NCI-H526 treated with DMSO at 0.1 percent for 48 hours (cell line): ENCODE measurements at regions not wholly inside any gene's neighbourhood (a gene's known extent, or its start where the extent isn't known, plus 50 kb on each side); places are given as distances from the start of the nearest gene placed in this dataset.

Experiments
- DNase-seq: peaks from one replicate; lab custom pipeline; 2025; lab: John Stamatoyannopoulos, UW

DNA sequence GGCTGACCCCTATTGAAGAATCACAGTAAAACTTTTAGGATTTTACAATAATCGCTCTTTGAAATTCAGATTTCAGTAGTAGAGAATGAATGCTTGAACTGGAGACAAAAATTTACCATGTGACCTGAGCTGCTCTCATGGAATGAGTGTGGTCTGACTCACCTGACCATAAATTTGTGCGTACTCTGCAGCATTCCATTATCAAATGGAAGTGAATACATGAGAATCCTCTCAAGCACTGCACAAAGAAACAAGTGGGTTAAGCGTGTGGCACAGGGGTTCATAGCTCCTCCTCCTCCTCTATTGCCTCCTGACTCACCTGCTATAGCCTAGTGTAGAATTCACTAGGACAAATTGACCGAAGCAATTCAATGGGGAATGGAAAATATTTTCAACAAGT, 269.8 kb upstream of the CDH9 start:
- no peak for DNase-seq

DNA sequence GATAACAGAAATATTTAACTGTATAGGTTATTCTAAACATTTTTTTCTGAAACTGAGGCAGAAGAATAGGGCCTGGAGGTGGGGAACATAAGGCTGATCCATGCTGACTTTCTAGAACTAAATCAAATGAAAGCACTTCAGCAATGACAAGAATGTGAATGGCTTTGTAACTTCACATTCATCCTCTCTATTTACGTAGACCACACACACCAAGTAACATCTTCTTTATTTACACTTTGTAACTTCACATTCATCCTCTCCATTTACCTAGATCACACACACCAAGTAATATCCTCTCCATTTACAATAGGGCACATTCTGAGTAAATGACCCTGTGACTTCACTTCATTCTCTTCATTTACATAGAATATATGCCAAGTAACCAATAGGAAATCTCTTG, 251.8 kb upstream of the CDH9 start:
- DNase-seq: no peak

DNA sequence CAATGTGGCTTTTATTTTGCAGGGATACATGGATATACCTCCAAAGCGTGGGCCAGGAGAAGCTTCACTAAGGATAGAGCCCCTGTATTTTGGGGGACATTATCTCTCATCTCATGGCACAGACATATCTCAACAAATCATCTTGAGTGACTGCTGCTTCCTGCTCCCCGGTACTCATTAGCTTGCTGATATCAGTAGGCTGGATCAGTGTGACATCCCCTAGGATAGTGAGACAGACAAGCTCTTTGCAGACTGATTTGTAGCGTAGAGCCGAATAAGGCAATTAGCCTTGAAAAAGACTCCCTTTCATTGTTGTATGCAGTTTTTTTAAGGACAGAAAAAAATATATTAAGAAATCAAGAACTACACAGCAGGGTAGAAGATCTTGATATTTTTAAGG, 237.7 kb upstream of the CDH9 start:
- DNase-seq: no peak

DNA sequence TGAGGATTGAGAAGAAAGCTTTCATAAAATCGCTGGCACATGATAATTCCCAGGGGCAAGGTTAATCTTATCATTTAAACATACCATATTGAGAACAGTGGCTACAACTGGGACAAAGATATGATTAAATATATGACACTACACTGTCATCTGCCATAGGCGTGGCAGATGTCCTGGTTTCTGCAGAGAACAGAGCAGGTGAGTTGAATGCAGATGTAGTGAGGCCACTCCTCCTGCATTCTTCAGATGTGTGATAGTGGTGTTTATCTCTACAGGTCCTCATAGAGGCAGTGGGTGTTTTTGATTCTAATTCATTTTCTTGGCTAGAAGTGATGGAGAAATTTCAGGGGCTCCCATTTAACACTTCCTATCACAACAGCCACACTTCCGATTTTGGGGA, 237.0 kb upstream of the CDH9 start:
- no peak for DNase-seq

DNA sequence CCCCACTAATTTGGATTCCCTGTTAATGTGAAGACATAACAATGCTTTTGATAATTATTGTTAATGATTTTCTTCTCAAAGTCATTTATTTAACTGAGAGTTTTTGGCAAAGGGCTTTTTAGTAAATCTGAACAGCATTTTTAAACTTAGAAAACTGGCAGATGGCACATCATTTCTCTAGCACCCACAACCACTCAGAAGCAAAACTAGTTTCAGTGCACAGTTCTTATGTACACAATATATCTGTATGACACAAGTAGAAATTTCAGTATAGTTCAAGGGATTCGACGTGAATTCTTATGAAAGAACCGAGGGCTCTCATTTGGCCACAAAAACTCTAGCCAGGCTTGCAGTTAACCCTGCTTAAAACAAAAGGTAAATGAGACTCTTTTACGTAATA, 231.4 kb upstream of the CDH9 start:
- DNase-seq: no peak

DNA sequence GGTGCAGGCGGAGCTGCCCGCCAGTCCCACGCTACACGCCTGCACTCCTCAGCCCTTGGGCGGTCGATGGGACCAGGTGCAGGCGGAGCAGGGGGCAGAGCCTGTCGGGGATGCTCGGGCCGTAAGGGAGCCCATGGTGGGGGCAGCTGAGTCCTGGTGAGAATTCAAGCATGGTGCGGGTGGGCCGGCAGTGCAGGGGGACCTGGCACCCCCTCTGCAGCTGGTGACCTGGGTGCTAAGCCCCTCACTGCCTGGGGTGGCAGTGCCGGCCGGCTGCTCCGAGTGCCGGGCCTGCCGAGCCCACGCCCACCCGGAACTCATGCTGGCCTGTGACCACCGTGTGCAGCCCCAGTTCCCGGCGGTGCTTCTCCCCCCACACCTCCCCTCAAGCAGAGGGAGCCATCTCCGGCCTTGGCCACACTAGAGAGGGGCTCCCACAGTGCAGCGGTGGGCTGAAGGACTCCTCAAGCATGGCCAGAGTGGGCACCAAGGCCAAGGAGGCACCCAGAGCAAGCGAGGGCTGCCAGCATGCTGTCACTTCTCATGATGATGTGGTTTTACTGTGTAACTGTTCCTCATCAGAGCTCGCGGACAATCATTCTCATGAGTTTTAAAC, 228.9 kb upstream of the CDH9 start:
- DNase-seq: no peak

DNA sequence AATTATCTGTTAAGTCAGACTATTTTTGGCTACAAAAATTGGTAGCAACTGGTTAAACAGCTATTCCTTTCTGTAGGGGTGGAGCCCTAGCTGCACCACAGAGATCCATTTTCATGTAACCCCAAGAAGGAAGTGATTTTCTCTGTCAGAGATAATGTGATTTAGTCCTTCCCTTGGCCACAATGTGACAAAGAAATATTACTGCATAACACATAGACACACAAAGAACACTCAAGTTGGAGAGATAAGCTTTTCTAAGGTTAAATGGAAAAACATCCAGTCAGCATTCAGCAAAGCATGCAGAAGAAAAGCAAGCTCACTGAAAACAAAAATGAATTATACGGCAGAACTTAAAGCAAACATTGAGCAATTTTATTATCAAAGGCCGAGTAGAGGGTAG, 227.8 kb upstream of the CDH9 start:
- no peak for DNase-seq

DNA sequence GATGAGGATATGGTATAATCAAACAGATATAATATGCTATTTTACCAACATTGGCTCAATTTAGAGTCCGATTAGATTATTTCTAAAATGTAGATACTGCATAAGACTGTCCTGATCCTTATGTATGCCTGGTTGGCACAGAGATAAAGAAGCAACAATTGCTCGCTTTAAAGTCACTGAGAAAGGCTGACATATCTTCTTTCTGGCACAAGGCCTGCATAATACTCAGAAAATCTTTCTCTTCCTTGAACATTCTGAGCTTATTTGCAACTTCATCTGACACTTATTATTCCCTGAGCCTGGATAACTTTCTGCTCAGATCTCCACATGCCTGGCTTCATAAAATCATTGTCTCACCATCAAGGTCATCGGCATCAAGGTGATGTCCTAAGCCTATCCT, 219.3 kb upstream of the CDH9 start:
- DNase-seq: no peak

DNA sequence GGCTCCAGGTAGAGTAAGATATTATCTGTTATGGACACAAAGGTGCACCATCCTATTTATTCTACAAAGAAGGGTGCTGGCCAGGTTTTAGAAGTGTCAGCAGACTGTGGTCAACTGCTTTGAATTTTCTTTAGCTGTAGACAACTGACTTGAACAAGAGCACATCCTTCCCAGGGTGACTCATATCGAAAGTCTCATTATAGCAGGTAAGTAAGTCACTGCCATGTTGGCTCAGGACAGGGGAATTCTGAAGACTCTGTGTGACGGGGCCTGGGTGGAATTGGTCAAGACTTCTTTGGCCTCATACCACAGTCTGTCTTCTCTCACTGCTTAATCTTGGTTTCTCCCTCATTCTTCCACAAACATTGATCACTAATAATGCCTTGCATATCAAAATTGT, 214.5 kb upstream of the CDH9 start:
- DNase-seq: no peak

DNA sequence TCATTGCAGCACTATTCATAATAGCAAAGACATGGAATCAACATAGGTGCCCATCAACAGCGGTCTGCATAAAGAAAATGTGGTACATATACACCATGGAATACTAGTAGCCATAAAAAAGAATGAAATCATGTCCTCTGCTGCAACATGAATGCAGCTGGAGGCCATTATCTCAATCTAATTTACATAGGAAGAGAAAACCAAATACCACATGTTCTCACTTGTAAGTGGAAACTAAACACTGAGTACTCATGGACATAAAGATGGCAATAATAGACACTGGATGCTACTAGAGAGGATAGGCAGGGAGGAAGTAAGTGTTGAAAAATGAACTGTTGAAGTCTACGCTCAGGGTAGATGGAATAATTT, 203.9 kb upstream of the CDH9 start:
- DNase-seq: peak; percentile 8

DNA sequence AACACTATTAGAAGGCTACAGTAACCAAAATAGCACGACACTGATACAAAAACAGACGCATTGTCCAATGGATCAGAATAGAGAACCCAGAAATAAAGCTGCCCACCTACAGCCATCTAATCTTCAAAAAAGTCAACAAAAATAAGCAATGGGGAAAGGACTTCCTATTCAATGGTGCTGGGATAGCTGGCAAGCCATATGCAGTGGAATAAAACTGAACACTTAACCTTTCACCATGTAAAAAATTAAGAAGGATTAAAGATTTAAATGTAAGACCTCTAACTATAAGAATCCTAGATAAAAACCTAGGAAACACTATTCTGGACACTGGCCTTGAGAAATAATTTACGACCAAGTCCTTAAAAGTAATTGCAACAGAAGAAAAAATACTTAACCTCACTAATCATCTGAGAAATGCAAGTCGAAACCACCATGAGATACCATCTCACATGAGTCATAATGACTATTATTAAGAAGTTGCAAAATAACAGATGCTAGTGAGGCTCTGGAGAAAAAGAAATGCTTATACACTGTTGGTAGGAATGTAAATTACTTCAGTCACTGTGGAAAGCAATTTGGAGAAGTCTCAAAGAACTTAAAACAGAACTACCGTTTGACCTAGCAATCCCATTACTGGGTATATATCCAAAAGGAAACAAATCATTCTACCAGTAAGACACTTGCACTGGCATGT, 203.3 kb upstream of the CDH9 start:
- no peak for DNase-seq

DNA sequence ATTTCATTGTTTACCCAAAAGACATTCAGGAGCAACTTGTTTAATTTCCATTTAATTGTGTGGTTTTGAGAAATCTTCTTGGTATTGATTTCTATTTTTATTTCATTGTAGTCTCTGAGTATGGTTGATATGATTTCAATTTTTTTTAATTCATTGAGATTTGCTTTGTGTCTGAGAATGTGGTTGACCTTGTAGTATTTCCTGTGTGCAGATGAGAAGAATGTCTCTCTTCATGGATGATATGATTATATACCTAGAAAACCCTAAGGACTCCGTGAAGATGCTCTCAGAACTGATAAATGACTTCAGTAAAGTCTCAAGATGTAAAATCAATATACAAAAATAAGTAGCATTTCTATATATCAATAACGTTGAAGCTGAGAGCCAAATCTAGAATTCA, 202.4 kb upstream of the CDH9 start:
- no peak for DNase-seq

DNA sequence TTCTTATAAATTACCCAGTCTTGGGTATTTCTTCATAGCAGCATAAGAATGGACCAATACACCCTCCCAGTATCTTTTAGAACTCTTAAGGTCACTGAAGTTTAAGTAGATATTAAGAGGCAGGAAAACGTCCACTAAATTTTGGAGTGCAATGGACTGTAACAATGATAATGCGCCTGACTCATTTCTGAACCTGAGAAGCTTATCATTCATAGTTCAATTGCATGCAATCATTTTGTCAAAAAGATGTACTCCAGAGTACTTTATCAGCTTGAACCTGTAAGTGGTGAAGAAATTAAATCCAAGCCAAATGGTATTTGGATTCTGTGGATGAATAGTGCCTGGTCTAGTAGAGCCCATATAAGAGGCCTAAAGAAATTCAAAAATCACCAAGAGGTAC, 196.5 kb upstream of the CDH9 start:
- no peak for DNase-seq

DNA sequence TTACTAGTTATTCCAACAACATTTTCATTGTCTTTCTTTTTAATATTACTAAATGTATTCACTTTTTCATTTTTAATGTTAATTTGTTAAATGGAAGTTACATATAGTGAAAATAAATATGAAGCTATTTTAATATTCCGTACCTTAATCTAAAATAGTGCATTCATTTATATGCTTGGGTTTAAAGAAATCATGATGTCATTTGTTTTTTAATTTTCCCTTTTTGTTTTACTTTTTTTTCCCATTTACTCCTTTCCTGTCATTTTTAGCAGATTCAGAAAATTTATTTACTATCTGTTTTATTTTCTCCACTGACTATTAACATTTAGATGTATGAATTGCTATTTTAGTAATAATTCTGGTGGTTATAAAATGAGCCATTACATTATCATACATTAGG, 183.0 kb upstream of the CDH9 start:
- DNase-seq: no peak

DNA sequence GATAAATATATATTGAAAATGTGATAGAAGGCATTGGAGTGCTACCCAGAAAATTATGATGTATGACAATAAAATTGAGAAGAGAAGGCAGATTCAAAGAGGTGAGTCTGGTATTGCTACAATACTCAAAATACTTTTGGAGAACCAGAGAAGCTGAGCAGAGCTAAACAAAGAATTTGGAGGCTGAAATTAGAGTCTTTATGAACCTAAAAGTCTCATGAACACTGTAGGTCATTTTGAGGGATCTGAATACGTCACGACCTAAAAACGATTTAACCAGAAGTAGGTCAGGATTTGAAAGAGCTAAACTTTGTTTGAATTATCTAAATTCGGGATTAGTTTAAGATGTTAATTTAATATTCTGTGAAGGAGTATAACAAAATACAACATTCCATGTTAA, 182.4 kb upstream of the CDH9 start:
- no peak for DNase-seq

DNA sequence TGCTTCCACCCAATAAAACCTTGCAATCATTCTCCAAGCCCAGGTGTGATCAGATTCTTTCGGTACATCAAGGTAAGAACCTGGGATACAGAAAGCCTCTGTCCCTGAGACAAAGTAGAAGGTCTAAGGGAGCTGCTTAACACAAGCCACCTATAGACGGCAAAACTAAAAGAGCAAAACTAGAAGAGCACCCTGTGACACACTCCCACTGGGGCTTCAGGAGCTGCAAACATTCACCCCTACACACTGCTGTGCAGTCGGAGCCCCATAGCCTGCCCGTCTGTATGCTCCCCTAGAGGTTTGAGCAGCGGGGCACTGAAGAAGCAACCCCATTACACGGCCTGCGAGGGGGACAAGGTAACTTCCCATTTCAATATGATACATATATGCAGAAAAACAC, 179.6 kb upstream of the CDH9 start:
- DNase-seq: no peak

DNA sequence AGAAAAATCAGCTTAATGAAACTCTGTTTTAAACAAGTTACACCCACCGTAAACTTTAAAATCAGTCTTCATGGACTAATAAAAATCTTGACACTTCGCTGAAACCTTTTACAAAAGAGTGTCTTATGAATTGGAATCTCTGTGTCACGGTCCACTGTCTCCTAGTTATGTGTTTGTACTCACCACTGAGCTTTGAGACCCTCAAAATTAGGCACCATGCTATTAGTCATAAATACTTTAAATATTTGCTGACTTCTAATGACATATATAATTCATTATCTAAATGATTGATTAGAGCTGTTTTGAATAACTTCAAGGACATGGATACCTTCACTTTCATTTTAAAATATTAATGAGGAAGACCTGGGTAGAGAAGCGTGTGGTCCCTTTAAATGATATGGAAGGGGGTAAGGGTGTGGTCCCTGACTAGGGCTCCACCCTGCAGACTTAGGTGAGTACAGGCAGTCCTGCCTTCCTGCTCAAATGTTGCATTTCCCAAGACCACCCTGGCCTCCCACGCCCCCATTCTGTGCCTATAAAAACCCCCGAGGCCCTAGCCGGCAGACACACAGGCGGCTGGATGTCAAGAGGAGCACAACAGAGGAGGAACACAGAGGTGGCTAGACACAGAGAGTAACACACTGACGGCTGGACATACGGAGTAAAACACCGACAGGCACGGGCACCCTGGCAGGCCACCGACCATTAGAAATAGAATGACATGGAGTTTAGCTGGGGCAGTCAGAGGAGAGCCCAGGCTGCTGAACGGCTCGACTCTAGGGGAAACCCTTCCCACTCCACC, 179.0 kb upstream of the CDH9 start:
- no peak for DNase-seq

DNA sequence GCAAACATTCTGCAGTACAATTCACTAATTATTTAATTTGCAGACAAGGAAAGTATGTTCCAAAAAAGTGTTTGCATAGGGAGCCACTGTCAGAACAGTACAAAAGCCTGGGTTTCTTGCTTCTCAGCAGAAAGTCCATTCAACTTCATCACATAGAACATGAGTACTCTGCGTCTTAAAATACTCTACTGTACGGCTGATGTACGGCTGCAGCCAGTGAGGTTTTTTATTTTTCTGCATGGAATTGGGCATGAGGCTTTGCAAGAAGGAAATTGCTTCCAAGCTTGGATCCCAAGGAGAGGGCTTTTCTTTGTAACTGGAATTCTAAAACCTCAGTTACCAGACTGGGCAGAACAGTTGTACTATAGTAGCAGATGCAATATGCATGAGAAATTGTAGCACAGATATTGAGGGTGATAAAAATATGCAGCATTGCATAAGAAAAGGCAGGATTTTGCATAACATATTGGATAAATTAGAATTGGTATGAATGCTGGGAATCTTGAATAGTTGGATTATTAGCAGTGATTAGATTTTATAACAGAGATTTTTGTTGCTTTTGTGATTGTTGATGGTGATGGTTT, 178.1 kb upstream of the CDH9 start:
- DNase-seq: no peak

DNA sequence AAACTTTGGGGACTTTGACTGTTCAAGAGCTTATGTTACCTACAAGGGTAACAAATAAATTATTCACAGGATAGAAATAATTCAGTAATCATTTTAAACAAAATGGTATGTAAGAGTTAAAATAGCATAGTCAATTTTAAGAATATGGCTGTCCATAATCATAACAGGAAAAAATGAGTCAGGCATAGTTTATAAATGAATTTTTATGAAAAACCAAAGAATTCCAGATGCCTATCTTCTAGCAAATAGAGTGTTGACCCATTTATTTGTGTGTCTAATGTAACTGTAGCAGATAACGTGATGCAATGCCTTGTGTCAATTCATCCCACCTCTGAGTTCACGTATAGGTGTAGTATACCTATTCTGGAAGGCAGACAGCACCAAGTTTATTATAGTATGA, 169.7 kb upstream of the CDH9 start:
- DNase-seq: no peak

DNA sequence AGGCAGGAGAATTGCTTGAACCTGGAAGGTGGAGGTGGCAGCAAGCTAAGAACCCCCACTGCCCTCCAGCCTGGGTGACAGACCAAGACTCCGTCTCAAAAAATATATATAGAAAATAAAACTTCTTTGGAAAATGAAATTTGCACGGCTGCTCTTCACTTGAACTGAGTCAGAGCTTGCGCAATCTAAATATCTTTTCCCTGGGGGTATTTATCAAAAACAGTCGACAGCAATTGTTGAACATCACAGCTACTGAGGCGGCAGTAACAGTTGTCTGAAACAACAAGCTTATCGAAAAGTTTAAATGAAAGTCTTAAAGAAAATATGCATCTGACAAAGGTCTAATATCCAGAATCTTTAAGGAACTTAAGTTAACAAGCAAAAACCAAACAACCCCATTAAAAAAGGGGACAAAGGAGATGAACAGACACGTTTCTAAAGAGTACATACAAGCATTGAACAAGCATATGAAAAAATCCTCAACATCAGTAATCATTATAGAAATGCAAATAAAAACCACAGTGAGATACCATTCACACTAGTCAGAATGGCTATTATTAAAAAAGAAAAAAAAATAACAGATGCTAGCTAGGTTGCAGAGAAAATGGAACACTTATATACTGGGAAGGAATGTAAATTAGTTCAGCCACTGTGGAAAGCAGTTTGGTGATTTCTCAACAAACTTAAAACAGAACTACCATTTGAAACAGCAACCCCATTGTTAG, 153.6 kb upstream of the CDH9 start:
- DNase-seq: no peak

DNA sequence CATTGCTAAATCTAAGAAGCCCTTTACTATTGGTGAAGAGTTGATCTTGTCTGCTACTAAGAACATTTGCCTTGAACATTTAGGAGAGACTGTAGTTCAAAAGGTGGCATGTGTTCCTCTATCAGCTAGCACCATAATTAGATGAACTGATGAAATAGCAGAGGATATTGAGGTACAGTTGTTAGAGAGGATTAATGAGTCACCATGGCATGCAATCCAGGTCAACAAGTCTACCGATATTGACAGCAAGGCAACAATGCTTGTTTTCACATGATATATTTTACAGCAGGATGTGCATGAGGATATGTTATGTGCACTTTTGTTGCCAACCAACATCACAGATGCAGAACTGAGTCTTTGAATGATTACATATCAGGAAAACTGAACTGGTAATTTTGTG, 134.3 kb upstream of the CDH9 start:
- DNase-seq: no peak

DNA sequence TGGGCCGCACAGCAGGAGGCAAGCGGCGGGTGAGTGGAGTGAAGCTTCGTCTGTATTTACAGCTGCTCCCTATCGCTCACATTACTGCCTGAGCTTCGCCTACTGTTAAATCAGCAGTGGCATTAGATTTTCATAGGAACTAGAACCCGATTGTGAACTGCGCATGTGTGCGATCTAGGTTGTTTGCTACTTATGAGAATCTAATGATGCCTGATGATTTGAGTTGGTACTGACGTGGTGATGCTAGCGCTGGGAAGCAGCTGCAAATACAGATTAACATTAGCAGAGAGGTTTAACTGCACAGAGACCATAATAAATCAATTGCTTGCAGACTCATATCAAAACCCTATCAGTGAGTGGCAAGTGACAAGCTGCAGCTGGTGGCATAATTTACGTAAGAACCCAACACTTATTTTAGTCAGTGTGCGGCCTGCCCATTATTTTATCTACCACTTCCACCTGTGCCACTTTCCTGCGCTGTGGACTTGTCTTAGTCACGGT, 133.4 kb upstream of the CDH9 start:
- no peak for DNase-seq
